ENCODE measurements at regions not wholly inside any gene's neighbourhood (a gene's known extent, or its start where the extent isn't known, plus 50 kb on each side); places are given as distances from the start of the nearest gene placed in this dataset.

GRCh38 chr10:78186572-78186971 lies 152.9 kb downstream of the RPS24 start:
- DNase-seq: no peak
- Histone ChIP-seq H3K4me3 (no peak overlapping the region), H3K36me3 (no peaks in the 10 kb centered on the region), H3K4me1 (no peaks in the 10 kb centered on the region), H3K27ac (no peak overlapping the region), H3K27me3 (no peaks in the 10 kb centered on the region), H3K9me3 (no peaks in the 10 kb centered on the region)
- TF ChIP-seq CTCF (IDR thresholded peaks at IDR 0.05): no peak
- no peak for ATAC-seq
- intact Hi-C loops (cut with DNase I): no loop called here

GRCh38 chr10:78187371-78187770 lies 153.7 kb downstream of the RPS24 start:
- H3K4me1 ChIP-seq: no peaks in the 10 kb centered on the region
- no peaks in the 10 kb centered on the region for H3K27me3 ChIP-seq
- ATAC-seq: no peak
- H3K9me3 ChIP-seq: no peaks in the 10 kb centered on the region
- DNase-seq: no peak
- intact Hi-C loops (cut with DNase I): no loop called here
- no peak overlapping the region for H3K27ac ChIP-seq
- H3K4me3 ChIP-seq: no peak overlapping the region
- no peak for TF ChIP-seq CTCF (IDR thresholded peaks at IDR 0.05)
- H3K36me3 ChIP-seq: no peaks in the 10 kb centered on the region

- Histone ChIP-seq H3K27me3 (no peaks in the 10 kb centered on the region), H3K4me1 (no peaks in the 10 kb centered on the region), H3K36me3 (no peaks in the 10 kb centered on the region), H3K27ac (no peak overlapping the region), H3K9me3 (peaks cover 0 to 8% of the 10 kb centered on the region in 2 donors), H3K4me3 (no peak overlapping the region)
- ATAC-seq (no peak), DNase-seq (no peak)
- TF ChIP-seq CTCF (IDR thresholded peaks at IDR 0.05): no peak
- intact Hi-C loops (cut with DNase I): no loop called here
These were observed 154.8 kb downstream of the RPS24 start for GRCh38 chr10:78188446-78188845.

GRCh38 chr10:78190051-78190825 lies 156.6 kb downstream of the RPS24 start:
- Histone ChIP-seq H3K36me3 (no peaks in the 10 kb centered on the region), H3K9me3 (peaks cover 0 to 13% of the 10 kb centered on the region in 2 donors), H3K4me1 (no peaks in the 10 kb centered on the region), H3K27me3 (no peaks in the 10 kb centered on the region), H3K27ac (no peak overlapping the region), H3K4me3 (no peak overlapping the region)
- DNase-seq (no peak), ATAC-seq (peak; percentile 71)
- intact Hi-C loops (cut with DNase I): no loop called here
- no peak for TF ChIP-seq CTCF (IDR thresholded peaks at IDR 0.05)

- DNase-seq (no peak), ATAC-seq (no peak)
- Histone ChIP-seq H3K4me3 (no peak overlapping the region), H3K9me3 (peaks cover 0 to 13% of the 10 kb centered on the region in 2 donors), H3K27me3 (no peaks in the 10 kb centered on the region), H3K36me3 (no peaks in the 10 kb centered on the region), H3K27ac (no peak overlapping the region), H3K4me1 (no peaks in the 10 kb centered on the region)
- intact Hi-C loops (cut with DNase I): no loop called here
- no peak for TF ChIP-seq CTCF (IDR thresholded peaks at IDR 0.05)
These were observed 157.6 kb downstream of the RPS24 start for GRCh38 chr10:78191301-78191700.

Measured in left lung (tissue), 4 donors.